GM12865 (cell line): ENCODE measurements at regions not wholly inside any gene's neighbourhood (a gene's known extent, or its start where the extent isn't known, plus 50 kb on each side); places are given as distances from the start of the nearest gene placed in this dataset.

Experiments
- DNase-seq: peaks from one replicate; pipeline ENCODE4 v3.0.0; 2010; ENCODE audit warnings: low read depth
- H3K4me3 ChIP-seq: 2 replicates; pipeline ENCODE4 v1.5.1; 2011; ENCODE audit warnings: mild to moderate bottlenecking, low read depth, low read length, control low read depth
- CTCF ChIP-seq: IDR thresholded peaks from 2 replicates; pipeline ENCODE4 v1.5.1; 2011; ENCODE audit warnings: low read length, control low read depth, low read depth, inconsistent platforms; ENCODE audit not compliant: insufficient read depth; ENCODE audit errors: missing control alignments

GRCh38 chr11:37811349-37811748, 1213.3 kb upstream of the RAG2 start:
- no peak overlapping the region for H3K4me3 ChIP-seq
- no peak for TF ChIP-seq CTCF
- DNase-seq: no peak

GRCh38 chr11:37804666-37805065, 1206.6 kb upstream of the RAG2 start:
- no peak overlapping the region for H3K4me3 ChIP-seq
- no peak for TF ChIP-seq CTCF
- no peak for DNase-seq

- TF ChIP-seq CTCF: no peak
- H3K4me3 ChIP-seq: no peak overlapping the region
- no peak for DNase-seq
Observed at GRCh38 chr11:37788141-37788877, 1190.3 kb upstream of the RAG2 start.

GRCh38 chr11:37786214-37786755, 1188.2 kb upstream of the RAG2 start:
- TF ChIP-seq CTCF: no peak
- no peak for DNase-seq
- no peak overlapping the region for H3K4me3 ChIP-seq

- TF ChIP-seq CTCF: no peak
- H3K4me3 ChIP-seq: no peak overlapping the region
Observed at GRCh38 chr11:37774441-37774840, 1176.4 kb upstream of the RAG2 start.

GRCh38 chr11:37770145-37770544, 1172.1 kb upstream of the RAG2 start:
- H3K4me3 ChIP-seq: no peak overlapping the region
- DNase-seq: no peak
- no peak for TF ChIP-seq CTCF

More at GRCh38 chr11:37774441-37774840, 1176.4 kb upstream of the RAG2 start:
- DNase-seq: no peak

- no peak for DNase-seq
Observed at GRCh38 chr11:37762079-37762478, 1164.0 kb upstream of the RAG2 start.

More at GRCh38 chr11:37762079-37762478, 1164.0 kb upstream of the RAG2 start:
- TF ChIP-seq CTCF: no peak
- no peak overlapping the region for H3K4me3 ChIP-seq
